ENCODE measurements at regions not wholly inside any gene's neighbourhood (a gene's known extent, or its start where the extent isn't known, plus 50 kb on each side); places are given as distances from the start of the nearest gene placed in this dataset.

GRCh38 chr4:126512979-126513378 lies 1119.8 kb upstream of the INTU start:
- no peak for FAIRE-seq
- Histone ChIP-seq H3K9me3 (replicated peaks; ENCODE audit: control insufficient read depth, insufficient read depth, low read length) (no peaks in the 10 kb centered on the region), H3K79me2 (ENCODE audit: control insufficient read depth, insufficient read depth, low read length) (no peaks in the 10 kb centered on the region), H3K9ac (ENCODE audit: control insufficient read depth, insufficient read depth, low read length) (no peak overlapping the region), H3K4me2 (ENCODE audit: control insufficient read depth, insufficient read depth) (no peak overlapping the region), H3K27ac (ENCODE audit: control insufficient read depth, insufficient read depth) (no peak overlapping the region), H4K20me1 (ENCODE audit: control insufficient read depth, insufficient read depth) (no peaks in the 10 kb centered on the region), H3K36me3 (ENCODE audit: control insufficient read depth in 2 of 2, insufficient read depth in 2 of 2, low read length in 1 of 2) (no peaks in the 10 kb centered on the region), H3K27me3 (replicated peaks in 1 of 2; ENCODE audit: control insufficient read depth in 2 of 2, insufficient read depth in 2 of 2, low read length in 1 of 2) (no peaks in the 10 kb centered on the region), H3K4me3 (no peak overlapping the region), H2AFZ (ENCODE audit: control insufficient read depth, low read depth, low read length) (no peak overlapping the region), H3K4me1 (ENCODE audit: control insufficient read depth, insufficient read depth, low read length) (no peaks in the 10 kb centered on the region)
- ATAC-seq, result no peak
- BruUV-seq (replicated peaks), result no TSS peak
- POLR2A ChIA-PET, result no interaction called here
- 4% methylated on average over 1 of the region's 1 CpG for WGBS (ENCODE audit: insufficient coverage, insufficient replicate concordance, low lambda C conversion rate, missing lambda C conversion rate)
- SMC1A ChIA-PET (ENCODE audit: uncharacterized antibody, unreplicated experiment), result no interaction called here
- TF ChIP-seq IRF3 (IDR thresholded peaks at IDR 0.05) (no peak), RB1 (IDR thresholded peaks at IDR 0.05; ENCODE audit: borderline replicate concordance) (no peak)
- RAD21 ChIA-PET (ENCODE audit: unreplicated experiment), result no interaction called here
- intact Hi-C loops (cut with micrococcal nuclease; ENCODE audit: unreplicated experiment), result no loop called here
- DNase-seq (ENCODE audit: low read depth, low spot score), result no peak
- in situ Hi-C loops (cut with MboI), result no loop called here
- CTCF ChIA-PET, result no interaction called here

- BruUV-seq (replicated peaks), result no TSS peak
- no peak for FAIRE-seq
- H3K9ac ChIP-seq (ENCODE audit: control insufficient read depth, insufficient read depth, low read length), result no peak overlapping the region
- POLR2A ChIA-PET, result no interaction called here
- H3K36me3 ChIP-seq (ENCODE audit: control insufficient read depth in 2 of 2, insufficient read depth in 2 of 2, low read length in 1 of 2), result no peaks in the 10 kb centered on the region
- no peak overlapping the region for H3K4me2 ChIP-seq (ENCODE audit: control insufficient read depth, insufficient read depth)
- no peaks in the 10 kb centered on the region for H3K79me2 ChIP-seq (ENCODE audit: control insufficient read depth, insufficient read depth, low read length)
- intact Hi-C loops (cut with micrococcal nuclease; ENCODE audit: unreplicated experiment), result no loop called here
- SMC1A ChIA-PET (ENCODE audit: uncharacterized antibody, unreplicated experiment), result no interaction called here
- ATAC-seq, result no peak
- no peaks in the 10 kb centered on the region for H3K27me3 ChIP-seq (replicated peaks in 1 of 2; ENCODE audit: control insufficient read depth in 2 of 2, insufficient read depth in 2 of 2, low read length in 1 of 2)
- no peaks in the 10 kb centered on the region for H3K9me3 ChIP-seq (replicated peaks; ENCODE audit: control insufficient read depth, insufficient read depth, low read length)
- H3K27ac ChIP-seq (ENCODE audit: control insufficient read depth, insufficient read depth), result no peak overlapping the region
- DNase-seq (ENCODE audit: low read depth, low spot score), result no peak
- no peak overlapping the region for H2AFZ ChIP-seq (ENCODE audit: control insufficient read depth, low read depth, low read length)
- no peaks in the 10 kb centered on the region for H3K4me1 ChIP-seq (ENCODE audit: control insufficient read depth, insufficient read depth, low read length)
- in situ Hi-C loops (cut with MboI), result no loop called here
- RAD21 ChIA-PET (ENCODE audit: unreplicated experiment), result interaction anchor here (1.2 kb wide), 1 partner anchor 47 kb away, joined by 3 read pairs; no protein-coding TSS in a partner anchor
- CTCF ChIA-PET, result no interaction called here
- H3K4me3 ChIP-seq, result no peak overlapping the region
- no peaks in the 10 kb centered on the region for H4K20me1 ChIP-seq (ENCODE audit: control insufficient read depth, insufficient read depth)
- TF ChIP-seq IKZF2 (IDR thresholded peaks at IDR 0.05) (no peak), USF2 (IDR thresholded peaks at IDR 0.05; ENCODE audit: borderline replicate concordance, low read depth, low read length) (no peak), E2F4 (IDR thresholded peaks at IDR 0.05; ENCODE audit: low read depth, low read length) (no peak), ZNF622 (IDR thresholded peaks at IDR 0.05) (no peak), ZNF384 (IDR thresholded peaks at IDR 0.05; ENCODE audit: borderline replicate concordance, low read depth, low read length) (no peak), ZNF24 (IDR thresholded peaks at IDR 0.05) (no peak), NRF1 (conservative IDR thresholded peaks at IDR 0.05; ENCODE audit: low read depth, low read length) (no peak), KDM1A (IDR thresholded peaks at IDR 0.05; ENCODE audit: borderline replicate concordance) (no peak), HDAC6 (IDR thresholded peaks at IDR 0.05; ENCODE audit: unreplicated experiment) (no peak), ZZZ3 (IDR thresholded peaks at IDR 0.05; ENCODE audit: control insufficient read depth, insufficient read length, low read depth) (no peak), HCFC1 (IDR thresholded peaks at IDR 0.05; ENCODE audit: low read length) (no peak), NFYA (IDR thresholded peaks at IDR 0.05; ENCODE audit: borderline replicate concordance, low read depth, low read length) (no peak), SMC3 (IDR thresholded peaks at IDR 0.05; ENCODE audit: borderline replicate concordance, low read length) (no peak)
Measured at GRCh38 chr4:126513596-126513995, 1119.2 kb upstream of the INTU start.
